SU-DHL-6 (cell line): ENCODE measurements at regions not wholly inside any gene's neighbourhood (a gene's known extent, or its start where the extent isn't known, plus 50 kb on each side); places are given as distances from the start of the nearest gene placed in this dataset.

ENCODE experiments used
- H2AFZ ChIP-seq: fragments of 200-600 bp; sonication (generic); 2 replicates; pipeline ENCODE4 v1.6.1; 2014; ENCODE audit warnings: low read depth, mild to moderate bottlenecking, moderate library complexity, mixed read lengths, antibody characterized with exemption, low read length; ENCODE audit not compliant: severe bottlenecking
- H3F3A ChIP-seq: fragments of 200-600 bp; shearing (Covaris generic); 2 replicates; pipeline ENCODE4 v1.6.0; 2016; ENCODE audit warnings: antibody characterized with exemption, mild to moderate bottlenecking; ENCODE audit not compliant: insufficient read depth
- H3K27ac ChIP-seq: fragments of 200-600 bp; sonication (generic); 2 replicates; pipeline ENCODE4 v1.5.1; 2016; ENCODE audit warnings: low read depth, mild to moderate bottlenecking, low read length, moderate library complexity, mixed read lengths
- H3K27me3 ChIP-seq: fragments of 200-600 bp; sonication (generic), shearing (Covaris generic); 2 replicates; pipeline ENCODE4 v1.6.0; 2014; ENCODE audit warnings: mild to moderate bottlenecking, low read length
- H3K36me3 ChIP-seq: fragments of 200-600 bp; sonication (generic); 2 replicates; pipeline ENCODE4 v1.6.1; 2014; ENCODE audit warnings: mild to moderate bottlenecking, low read length, mixed read lengths
- H3K4me2 ChIP-seq: fragments of 300-600, 200-600 bp; shearing (Covaris generic), sonication (generic); 2 replicates; pipeline ENCODE4 v1.6.0; 2014; ENCODE audit warnings: low read length, low read depth, mild to moderate bottlenecking; ENCODE audit not compliant: poor library complexity, severe bottlenecking
- H3K4me3 ChIP-seq: fragments of 200-600 bp; sonication (generic); 2 replicates; pipeline ENCODE4 v1.5.1; 2014; ENCODE audit warnings: antibody characterized with exemption, low read length, mild to moderate bottlenecking, mixed read lengths; ENCODE audit not compliant: insufficient read depth, poor library complexity, severe bottlenecking
- H3K79me2 ChIP-seq: fragments of 200-600 bp; sonication (generic); 2 replicates; pipeline ENCODE4 v1.6.1; 2014; ENCODE audit warnings: mild to moderate bottlenecking, low read length, moderate library complexity; ENCODE audit not compliant: insufficient read depth
- H3K9ac ChIP-seq: fragments of 200-600 bp; sonication (generic); 2 replicates; pipeline ENCODE4 v1.7.0; 2014; ENCODE audit warnings: mild to moderate bottlenecking, low read length
- H3K9me2 ChIP-seq: fragments of 200-600 bp; sonication (generic); replicated peaks from 2 replicates; pipeline ENCODE4 v1.6.1; 2014; ENCODE audit warnings: low read length; ENCODE audit not compliant: insufficient read depth
- H3K9me3 ChIP-seq: fragments of 200-600 bp; sonication (generic); 2 replicates; pipeline ENCODE4 v1.6.1; 2014; ENCODE audit warnings: low read length, mixed read lengths; ENCODE audit not compliant: insufficient read depth
- H4K20me1 ChIP-seq: fragments of 200-600 bp; sonication (generic); 2 replicates; pipeline ENCODE4 v1.6.1; 2014; ENCODE audit warnings: low read depth, mild to moderate bottlenecking, antibody characterized with exemption, low read length, moderate library complexity, mixed read lengths
- CTCF ChIP-seq: fragments of 200-600 bp; sonication (generic); IDR thresholded peaks from one replicate; pipeline ENCODE4 v1.5.1; 2017; ENCODE audit warnings: antibody characterized with exemption, mild to moderate bottlenecking, low read length, moderate library complexity; ENCODE audit not compliant: insufficient read depth, poor library complexity, severe bottlenecking
- EZH2phosphoT487 ChIP-seq: fragments of 200-600 bp; sonication (generic), shearing (Covaris generic); conservative IDR thresholded peaks from 2 replicates; pipeline ENCODE4 v1.6.1; 2018; ENCODE audit warnings: mild to moderate bottlenecking, antibody characterized with exemption, low read length, moderate library complexity, mixed read lengths

- Histone ChIP-seq H3K9me2 (no peaks in the 10 kb centered on the region), H3K9me3 (no peaks in the 10 kb centered on the region), H3K79me2 (no peaks in the 10 kb centered on the region), H3K9ac (no peak overlapping the region), H3K4me3 (no peak overlapping the region), H4K20me1 (no peaks in the 10 kb centered on the region), H3F3A (no peaks in the 10 kb centered on the region), H3K27ac (no peak overlapping the region), H3K4me2 (no peak overlapping the region), H3K27me3 (no peaks in the 10 kb centered on the region), H3K36me3 (no peaks in the 10 kb centered on the region), H2AFZ (no peak overlapping the region)
- TF ChIP-seq EZH2phosphoT487 (no peak), CTCF (no peak)
These were observed 557.0 kb upstream of the SGO1 start for GRCh38 chr3:20742903-20743552.

GRCh38 chr3:20741381-20741780 is 555.4 kb upstream of the SGO1 start:
- Histone ChIP-seq H3K9me2 (no peaks in the 10 kb centered on the region), H2AFZ (no peak overlapping the region), H3K27ac (no peak overlapping the region), H3K36me3 (no peaks in the 10 kb centered on the region), H3K4me3 (no peak overlapping the region), H4K20me1 (no peaks in the 10 kb centered on the region), H3K4me2 (no peak overlapping the region), H3K79me2 (no peaks in the 10 kb centered on the region), H3K27me3 (no peaks in the 10 kb centered on the region), H3K9ac (no peak overlapping the region), H3F3A (no peaks in the 10 kb centered on the region), H3K9me3 (no peaks in the 10 kb centered on the region)
- no peak for TF ChIP-seq CTCF
- no peak for TF ChIP-seq EZH2phosphoT487

- Histone ChIP-seq H3K36me3 (no peaks in the 10 kb centered on the region), H3K27me3 (no peaks in the 10 kb centered on the region), H3K9me3 (no peaks in the 10 kb centered on the region), H3K9me2 (no peaks in the 10 kb centered on the region), H2AFZ (no peak overlapping the region), H3F3A (no peaks in the 10 kb centered on the region), H3K9ac (no peak overlapping the region), H3K4me2 (no peak overlapping the region), H3K4me3 (no peak overlapping the region), H4K20me1 (no peaks in the 10 kb centered on the region), H3K79me2 (no peaks in the 10 kb centered on the region), H3K27ac (no peak overlapping the region)
- TF ChIP-seq CTCF (no peak), EZH2phosphoT487 (no peak)
These were observed 553.8 kb upstream of the SGO1 start for GRCh38 chr3:20739814-20740213.
